HuH-7 (cell line): ENCODE measurements at regions not wholly inside any gene's neighbourhood (a gene's known extent, or its start where the extent isn't known, plus 50 kb on each side); places are given as distances from the start of the nearest gene placed in this dataset.

ENCODE experiments used
- DNase-seq: peaks from one replicate; pipeline ENCODE4 v3.0.0; 2011; ENCODE audit warnings: low spot score

DNA sequence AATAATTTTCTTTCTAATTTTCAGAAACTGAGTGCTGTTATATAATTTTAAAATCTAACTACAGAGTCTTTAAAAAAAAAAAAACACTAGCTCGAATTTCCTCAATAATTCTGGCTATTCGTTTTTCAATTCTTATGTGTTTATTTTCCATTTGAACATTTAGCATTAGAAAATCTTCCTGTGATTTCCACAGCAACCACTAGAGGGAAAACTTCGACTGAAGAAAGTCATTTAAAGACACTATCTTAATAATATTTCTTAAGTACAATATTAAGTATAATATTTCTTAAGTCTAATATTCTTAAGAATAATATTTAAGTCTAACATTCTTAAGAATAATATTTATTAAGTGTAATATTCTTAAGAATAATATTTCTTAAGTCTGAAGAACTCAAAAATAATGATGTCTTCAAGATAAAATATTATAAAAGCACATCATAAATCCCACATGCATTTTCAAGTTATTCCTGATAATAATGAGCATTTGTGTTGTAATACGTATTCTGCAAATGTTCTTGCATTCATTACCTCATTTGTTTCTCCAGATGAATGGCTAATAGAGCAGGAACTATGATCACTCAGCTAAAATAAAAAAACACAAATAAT, 118.4 kb upstream of the WDR17 start:
- DNase-seq, result no peak

DNA sequence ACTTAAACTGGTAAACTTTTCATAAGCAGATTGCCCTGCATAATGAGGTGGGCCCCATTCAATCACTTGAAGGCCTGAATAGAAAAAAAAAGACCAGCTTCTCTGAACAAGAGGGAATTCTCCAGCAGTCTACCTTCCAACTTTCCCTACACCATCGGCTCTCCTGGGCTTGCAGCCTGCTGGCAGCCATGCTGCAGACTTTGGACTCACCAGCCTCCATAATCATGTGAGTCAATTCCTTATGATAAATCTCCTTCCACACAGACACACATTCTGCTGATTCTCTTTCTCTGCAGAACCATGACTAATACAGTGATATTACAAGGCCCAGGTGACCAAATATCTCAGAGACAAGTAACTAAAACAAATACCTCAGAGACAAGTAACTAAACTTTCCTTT, 113.8 kb upstream of the WDR17 start:
- no peak for DNase-seq

DNA sequence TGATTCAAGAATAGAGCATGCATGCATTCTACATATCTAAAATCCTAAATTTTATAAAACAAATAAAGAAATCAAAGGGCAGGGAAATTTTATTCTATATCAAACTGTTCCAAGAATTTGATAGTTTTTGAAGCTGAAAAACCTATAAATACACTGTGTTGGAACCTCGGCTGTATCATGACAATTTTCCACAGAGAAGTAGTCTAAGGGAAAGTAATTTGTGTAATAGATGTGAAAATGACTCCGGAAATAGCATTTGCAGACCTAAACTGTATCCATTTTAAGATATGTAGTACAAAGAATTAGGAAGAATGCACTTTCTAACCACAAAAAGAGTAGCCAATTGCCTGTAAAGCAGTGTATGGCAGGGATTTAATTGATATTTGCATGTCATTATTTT, 112.5 kb upstream of the WDR17 start:
- no peak for DNase-seq

DNA sequence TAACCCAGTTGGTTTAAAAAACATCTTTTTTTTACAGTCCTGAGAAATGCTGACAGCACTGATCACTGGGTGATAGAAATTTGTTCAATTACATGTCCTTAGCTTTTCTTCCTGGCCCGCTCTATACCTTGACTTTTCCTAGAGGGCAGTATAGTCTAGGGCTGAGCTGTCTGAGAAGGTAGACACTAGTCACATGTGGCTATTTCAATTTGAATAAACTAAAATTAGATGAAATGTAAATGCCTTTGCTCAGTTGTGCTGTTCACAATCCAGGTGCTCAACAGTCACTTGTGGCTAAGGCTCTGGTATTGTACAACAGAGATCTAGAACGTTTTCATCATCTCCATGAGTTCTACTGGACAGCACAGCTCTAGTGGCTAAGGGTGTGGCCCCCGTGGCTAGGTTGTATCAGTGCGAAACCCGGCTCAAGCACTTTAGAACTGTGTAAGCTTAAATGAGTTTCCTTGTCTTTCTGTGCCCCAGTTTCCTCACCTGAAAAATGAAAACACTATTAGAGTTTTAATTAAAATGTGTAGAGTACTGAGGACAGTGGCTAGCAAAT, 111.6 kb upstream of the WDR17 start:
- DNase-seq, result no peak

DNA sequence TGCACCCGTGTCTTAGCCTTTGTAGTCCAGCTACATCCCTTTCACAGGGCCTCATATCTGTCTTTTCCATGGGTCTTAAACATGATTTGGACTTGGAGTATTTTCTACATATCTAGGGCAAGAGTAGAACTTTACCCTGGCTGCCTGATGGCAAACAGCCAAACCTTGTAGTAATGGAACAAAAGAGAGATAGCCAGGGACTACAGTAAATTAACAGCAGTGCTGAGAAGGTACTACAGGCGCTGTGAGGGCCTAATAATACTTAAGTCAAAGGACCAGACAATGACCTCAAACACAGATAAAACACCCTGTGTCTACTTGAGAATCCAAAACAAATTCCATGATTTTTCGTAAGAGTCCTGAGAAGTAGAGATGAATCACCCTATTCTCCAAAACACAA, 111.0 kb upstream of the WDR17 start:
- DNase-seq, result no peak

DNA sequence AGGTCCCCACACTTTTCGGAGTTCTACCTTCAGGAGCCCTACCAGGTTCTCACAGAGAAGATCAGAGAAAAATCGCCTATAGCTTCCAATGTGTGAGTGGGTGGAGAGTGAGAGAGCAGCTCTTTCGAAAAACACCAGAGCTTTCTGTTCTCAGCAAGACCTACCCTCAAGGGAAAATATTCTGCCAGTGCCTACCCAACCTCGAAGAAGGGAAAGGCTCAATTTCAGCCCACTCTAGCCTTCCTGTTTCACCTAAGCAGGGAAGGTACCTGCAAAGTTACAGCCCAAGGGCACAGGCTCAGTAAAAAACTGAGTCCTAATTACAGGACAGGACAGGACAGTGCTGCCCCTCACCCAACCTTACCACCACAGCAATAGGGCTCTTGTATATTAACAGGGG, 104.0 kb upstream of the WDR17 start:
- no peak for DNase-seq

DNA sequence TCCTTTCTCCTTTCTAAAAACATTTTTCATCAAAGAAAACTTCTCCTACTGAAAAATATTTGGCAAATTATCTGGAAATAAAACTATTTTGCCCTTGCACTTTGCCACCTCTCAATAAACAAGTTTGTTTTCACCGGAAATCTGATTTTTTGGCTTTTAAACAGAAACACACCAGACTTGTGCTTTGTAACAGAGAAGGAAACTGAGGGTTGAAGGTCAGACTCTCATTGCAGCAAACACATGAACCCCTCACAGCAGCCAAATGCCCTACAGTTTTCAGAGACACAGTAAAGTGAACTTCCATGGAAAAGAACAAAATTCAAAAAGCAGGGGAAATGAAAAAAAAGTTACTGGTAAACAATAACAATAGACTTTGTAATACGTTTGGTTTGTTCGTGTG, 95.6 kb upstream of the WDR17 start:
- no peak for DNase-seq

DNA sequence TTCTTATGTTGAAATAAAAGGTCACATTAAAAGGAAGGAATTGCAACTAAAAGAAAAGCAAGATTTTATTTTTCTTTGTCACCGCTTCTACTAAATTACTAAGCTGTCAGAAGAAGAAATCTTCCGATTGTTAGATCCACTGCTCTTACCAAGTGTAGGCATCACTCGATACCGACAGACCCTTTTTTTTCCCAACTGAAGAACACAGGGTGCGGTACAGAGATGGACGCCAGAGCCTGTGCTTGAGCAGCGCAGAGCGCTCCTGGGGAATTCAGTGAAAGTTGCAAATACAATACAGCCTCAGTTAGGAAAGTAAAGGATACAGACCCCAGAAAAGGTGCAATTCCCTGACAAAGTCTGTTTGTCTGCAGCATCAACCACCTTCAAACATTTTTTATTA, 94.9 kb upstream of the WDR17 start:
- DNase-seq, result no peak

DNA sequence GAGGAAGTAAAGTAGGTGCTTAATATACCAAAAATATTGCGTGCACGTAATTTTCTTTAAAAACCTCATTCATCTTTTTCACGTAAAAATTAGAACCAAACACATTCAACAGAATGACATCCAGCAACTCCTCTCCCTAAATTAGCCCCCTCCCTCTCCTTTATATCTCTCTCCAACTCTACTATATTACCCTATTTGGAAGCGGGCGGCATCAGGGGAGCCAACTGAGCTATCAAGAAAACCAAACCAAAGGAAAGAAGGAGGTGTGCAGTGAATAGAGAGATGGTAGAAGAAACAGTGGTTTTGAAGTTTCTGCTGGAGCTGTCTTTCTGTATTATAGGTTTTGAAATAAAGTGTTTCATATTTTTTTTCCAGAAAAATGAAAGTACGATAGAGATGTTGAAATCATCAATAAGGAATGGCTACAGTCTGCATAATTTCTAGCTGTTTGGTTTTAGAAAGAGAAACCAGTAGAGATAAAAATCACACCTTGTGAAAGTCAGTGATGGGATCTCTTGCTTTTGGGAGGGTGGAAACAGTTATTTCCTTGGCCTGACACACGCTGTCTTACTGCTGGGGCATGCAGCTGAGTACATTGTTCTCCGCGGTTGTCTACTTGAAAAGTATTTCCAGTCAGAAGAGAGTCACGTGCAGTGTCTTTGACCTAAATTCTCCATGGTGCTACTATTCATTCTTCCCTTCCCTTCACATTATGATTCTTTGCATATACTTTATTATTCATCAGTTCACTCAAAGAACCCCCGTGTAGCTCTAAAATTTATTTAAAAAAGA, 94.1 kb upstream of the WDR17 start:
- no peak for DNase-seq

DNA sequence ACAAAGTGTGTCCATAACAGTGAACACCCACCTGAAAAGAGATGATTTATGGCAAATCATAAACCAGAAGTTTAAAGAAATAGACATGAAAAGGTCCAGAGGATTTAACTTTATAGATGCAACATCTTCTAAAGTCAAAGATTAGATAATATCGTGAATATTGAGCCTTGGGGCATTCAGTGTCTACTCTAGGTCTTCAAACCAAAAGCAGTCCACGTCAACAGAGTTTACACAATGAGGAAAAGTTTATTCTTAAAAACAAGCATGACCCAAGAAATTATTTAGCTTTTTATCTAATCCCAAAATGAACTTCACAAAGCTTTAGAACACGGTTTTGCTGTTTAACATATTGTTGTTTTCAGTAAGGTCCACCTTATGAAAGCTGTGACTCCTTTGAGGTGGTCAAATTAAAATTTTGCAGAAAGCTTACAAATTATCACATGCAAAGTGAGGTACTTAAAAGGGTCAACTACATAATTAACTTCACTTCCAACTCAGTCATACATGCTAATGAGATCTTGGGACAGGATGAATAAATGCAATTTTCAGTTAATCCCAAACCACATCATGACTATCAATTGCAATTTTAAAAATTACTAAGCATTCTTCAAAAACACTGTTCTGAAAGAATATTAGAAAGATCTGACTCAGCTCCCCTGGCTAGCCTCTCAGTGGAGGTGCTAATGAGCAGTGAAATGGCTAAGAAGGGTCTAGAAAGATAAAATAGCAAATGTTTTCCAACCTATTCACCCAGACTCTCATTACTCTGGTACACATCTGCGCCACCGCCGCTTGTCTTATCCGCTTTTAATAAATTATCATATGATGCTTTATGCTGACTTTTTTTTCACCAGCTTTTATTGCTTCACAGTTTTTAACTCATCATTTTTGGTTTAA, 92.4 kb upstream of the WDR17 start:
- DNase-seq, result no peak

DNA sequence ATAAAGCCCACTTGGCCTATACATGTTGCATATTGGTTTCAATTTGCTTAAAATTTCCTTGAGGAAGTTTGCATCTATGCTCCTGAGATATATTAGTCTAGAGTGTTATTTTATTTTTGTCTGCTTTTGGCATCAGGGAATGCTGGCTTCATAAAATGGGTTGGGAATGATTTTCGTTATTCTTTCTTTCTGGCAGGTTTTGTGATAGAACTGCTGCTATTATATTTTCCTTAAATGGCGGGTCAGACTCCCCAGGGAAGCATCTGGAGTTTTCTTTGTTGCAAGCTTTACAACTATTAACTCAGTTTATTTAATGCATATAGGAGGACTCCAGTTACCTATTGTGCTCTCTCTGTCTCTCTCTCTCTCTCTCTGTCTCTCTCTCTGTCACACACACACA, 82.0 kb upstream of the WDR17 start:
- no peak for DNase-seq

DNA sequence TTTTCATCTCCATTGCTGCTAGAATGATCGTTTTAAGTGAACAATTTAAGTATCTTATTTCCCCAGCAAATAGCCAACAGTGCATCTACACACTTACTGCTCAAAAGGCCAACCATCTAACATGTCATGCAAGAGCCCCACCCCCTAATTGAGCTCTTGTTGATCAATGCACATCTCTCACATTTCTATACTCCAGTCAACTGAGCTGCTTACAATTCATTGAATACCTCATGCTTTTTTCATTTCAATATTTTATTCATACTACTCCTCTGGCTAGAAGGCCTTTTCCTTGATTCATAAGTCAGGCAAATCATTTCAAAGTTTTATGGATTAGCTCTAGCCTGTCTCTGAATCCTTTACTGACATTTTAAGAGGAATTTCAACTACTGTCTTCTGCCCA, 79.0 kb upstream of the WDR17 start:
- DNase-seq, result no peak

DNA sequence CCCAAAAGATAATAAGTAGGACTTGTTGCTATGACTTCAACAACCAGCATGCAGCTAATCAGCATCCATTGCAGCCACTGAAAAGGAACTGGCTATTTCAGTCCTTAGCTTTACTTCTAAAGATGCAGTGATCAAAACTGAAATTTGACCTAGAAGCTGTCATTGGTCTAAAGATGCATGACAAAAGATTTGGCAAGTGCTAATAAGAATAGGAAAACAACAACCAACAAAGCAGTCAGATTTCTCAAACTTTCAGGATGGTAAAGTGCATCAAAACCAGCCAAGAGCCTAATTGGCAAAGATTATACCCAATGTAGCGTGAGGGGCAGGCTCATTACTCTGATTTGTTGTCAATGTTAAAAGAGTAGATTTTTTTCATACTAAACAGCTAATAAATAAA, 77.1 kb upstream of the WDR17 start:
- no peak for DNase-seq

DNA sequence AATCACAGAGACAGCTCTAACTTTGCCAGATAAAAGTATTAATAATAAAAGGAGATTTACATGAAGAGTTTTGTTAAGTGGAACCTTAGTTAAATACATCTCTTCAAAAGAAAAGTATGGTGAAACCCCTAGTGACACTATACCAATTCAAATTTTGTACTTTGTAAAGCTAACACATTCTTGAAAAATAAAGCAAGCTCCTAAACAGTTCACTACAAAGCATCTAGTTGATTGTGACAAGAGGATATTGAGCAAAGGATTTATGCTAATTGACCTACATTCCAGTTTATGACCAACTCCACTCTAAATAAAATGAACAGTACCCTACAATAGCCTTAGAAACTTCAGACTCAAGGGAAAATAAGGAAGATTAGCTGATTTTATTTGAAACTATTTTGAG, 69.4 kb upstream of the WDR17 start:
- DNase-seq, result no peak

DNA sequence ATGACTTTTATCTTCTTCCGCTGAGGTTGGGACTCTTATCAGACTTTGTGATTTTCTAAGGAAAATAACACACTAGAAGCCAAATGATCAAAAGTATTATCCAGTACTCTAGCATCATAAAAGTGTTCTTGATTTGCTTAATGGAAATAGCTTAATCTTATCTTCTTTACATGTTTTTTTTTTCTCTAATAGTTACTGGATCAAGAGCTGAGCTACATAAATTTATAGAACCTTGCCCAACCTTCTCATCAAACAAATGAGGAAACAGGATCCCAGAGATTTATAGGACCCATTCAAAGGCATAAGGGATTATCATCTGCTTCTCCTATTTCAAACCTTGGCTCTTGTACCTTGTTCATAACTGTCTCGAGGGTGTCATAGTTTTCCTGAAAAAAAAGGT, 68.3 kb upstream of the WDR17 start:
- no peak for DNase-seq

DNA sequence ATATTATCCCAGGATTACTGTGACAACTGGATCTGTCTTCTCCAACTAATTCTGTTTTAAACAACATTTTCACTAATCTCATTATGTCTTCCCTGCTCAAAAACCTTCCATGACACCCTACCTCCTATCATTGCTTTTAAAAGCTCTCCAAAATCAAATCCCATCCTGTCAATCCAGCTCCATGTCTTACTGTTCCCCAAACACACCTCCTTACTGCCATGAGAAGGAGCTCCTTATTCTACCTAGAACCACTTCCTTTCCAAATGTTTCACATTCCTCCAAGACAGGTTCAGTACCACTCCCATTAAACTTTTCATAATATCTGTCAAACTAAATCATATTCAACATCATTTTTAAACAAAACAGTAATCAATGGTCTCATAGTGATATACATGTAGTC, 66.9 kb upstream of the WDR17 start:
- no peak for DNase-seq

DNA sequence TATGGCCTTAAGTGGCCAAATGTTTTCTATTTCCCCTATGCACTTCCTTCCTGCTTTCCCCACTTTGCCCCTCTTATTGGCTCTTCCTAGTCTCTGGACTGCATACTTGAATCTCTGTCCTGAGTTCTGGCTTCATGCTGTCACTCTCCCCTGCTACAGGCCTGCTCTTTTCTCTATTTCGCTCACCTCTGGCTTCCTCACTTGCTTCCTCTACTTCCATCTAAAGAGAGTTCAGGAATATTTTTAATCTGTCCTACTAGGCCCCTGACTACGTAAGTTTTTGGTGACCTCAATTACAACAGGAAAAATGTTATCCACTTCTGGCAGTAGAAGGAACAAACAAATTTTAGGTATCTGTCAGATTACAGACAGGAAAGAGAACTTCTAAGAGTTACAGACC, 65.7 kb upstream of the WDR17 start:
- no peak for DNase-seq

DNA sequence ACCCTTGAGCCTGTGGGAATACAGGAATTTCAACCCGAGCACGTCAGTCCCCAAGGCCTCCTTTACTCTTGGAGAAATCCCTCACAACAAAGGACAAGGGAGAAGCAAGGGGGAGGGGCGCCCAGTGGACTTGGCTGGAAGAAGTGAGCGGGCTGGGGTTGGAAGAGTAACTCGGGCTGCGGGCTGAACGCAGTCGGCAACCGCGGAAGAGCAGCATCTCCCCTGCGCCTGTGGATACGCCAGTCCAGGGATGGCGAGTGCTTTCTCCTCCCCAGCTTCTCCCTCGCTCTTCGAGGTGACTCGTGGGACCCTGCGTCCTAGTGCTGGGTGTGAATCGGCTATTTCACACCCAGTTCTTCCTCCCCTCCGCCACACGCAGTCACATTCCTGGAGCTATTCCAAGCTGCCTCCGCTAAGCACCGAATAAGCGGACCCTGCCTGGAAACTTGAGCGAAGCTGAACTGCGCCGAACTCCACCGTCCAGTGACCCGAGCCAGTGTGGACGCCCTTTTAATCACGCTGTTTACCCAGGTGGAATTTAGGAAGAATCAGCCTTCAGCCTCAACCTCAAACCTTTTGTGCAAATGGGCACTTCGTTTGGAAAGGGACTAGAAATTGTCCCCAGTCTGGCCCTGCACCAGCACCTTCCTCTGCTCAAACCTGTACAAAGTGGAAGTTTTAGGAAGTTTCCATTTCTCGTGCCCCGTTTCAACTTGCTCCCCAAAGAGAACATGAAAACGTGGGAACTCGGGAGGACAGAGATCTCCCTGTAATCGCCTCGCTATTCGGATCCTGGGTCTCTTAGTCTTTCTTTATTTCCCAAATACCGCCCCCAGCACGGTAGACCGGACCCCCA, 64.3 kb upstream of the WDR17 start:
- DNase-seq, result no peak

DNA sequence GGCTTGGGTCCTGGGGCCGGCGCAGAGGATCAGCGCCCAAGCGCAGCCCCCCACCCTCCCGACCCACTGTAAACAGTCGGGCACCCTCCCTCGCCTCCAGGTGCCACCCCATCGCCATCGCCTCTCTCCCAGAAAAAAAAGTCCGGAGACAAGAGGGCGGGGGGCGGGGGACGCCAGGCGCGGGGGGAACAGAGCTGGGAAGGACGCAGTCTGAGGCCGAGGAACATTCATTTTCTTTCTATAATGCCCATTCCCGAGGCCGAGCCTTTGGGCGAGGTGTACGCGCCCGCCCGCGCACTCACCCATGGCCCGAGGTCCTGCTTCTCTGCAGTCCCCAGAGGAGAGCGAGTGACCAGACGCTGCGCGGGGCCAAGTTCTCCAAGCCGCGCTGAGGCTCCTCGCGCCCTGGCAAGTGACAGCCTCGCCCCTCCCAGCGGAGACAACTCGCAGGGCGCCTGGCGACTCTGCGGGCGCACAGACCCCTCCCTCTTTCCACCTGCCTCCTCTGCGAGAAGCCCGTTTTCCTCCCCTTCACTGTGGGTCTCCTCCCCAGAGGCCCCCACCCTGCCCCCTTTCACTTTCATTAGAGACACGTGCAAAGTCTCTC, 63.5 kb upstream of the WDR17 start:
- no peak for DNase-seq

DNA sequence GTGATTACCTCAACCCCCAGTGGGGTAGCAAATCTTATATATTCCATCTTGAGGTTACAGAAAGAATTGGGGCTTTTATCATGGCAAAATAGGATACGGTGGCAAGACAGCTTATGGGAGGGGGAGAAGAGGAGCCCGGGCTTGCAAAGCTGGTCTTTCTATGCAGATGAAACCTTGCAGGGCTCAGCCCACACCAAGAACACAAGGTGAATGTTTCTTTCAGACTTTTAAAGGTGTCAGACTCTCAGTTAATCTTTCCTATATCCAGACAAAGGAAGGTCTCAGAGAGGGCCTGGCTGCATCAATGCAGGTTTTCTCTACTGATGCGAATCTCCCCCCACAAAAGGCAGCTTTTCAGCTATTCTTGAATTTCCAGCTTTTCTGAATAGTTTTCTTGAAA, 59.9 kb upstream of the WDR17 start:
- no peak for DNase-seq

DNA sequence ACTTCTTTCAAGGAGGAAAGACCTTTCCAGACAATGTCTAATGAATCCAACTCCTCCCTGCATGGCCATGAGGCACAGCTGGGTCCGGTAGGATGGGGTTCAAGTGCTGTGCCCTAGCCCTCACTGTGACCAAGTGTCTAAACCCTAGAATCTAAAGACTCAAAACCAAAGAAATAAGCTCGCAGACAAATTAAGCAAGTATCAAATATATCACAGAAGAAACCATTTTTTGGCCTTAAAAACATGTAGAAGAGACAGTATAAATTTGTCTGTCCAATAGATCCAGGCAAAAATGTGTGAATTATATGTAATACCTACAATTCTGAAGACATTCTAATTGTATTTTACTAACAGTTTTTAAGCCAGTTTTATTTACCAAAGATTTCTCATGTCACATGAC, 56.4 kb upstream of the WDR17 start:
- no peak for DNase-seq
